Astrocyte (in vitro differentiated cells and primary cell): ENCODE measurements at regions not wholly inside any gene's neighbourhood (a gene's known extent, or its start where the extent isn't known, plus 50 kb on each side); places are given as distances from the start of the nearest gene placed in this dataset.

Source experiments
- DNase-seq: peaks from one replicate; pipeline ENCODE4 v3.0.0-alpha.2; 2010; ENCODE audit warnings: low read depth
- FAIRE-seq: peaks from 2 replicates; lab custom pipeline; 2011; peaks lifted over from hg19 to GRCh38; lab: Jason Lieb, UNC
- H2AFZ ChIP-seq: 2 replicates; pipeline ENCODE4 v1.6.0; 2012; ENCODE audit warnings: low read depth, low read length, inconsistent platforms
- H3K27ac ChIP-seq: 2 replicates; pipeline ENCODE4 v1.5.1; 2011; ENCODE audit warnings: low read depth, low read length, inconsistent platforms
- H3K27me3 ChIP-seq: 2 replicates; pipeline ENCODE4 v1.6.0; 2011; ENCODE audit warnings: low read length, inconsistent platforms; ENCODE audit not compliant: insufficient read depth
- H3K36me3 ChIP-seq: 2 replicates; pipeline ENCODE4 v1.5.1; 2011; ENCODE audit warnings: low read length, inconsistent platforms; ENCODE audit not compliant: insufficient read depth
- H3K4me1 ChIP-seq: 2 replicates; pipeline ENCODE4 v1.5.1; 2011; ENCODE audit warnings: low read length, inconsistent platforms; ENCODE audit not compliant: insufficient read depth
- H3K4me2 ChIP-seq: 2 replicates; pipeline ENCODE4 v1.6.0; 2012; ENCODE audit warnings: low read length, inconsistent platforms
- H3K4me3 ChIP-seq: 2 replicates; pipeline ENCODE4 v1.5.1; 2011; ENCODE audit warnings: low read depth, mild to moderate bottlenecking, low read length, inconsistent platforms; ENCODE audit not compliant: insufficient read depth
- H3K79me2 ChIP-seq: 2 replicates; pipeline ENCODE4 v1.6.0; 2012; ENCODE audit warnings: mild to moderate bottlenecking, low read length, inconsistent platforms; ENCODE audit not compliant: insufficient read depth
- H3K9ac ChIP-seq: 2 replicates; pipeline ENCODE4 v1.6.0; 2012; ENCODE audit warnings: mild to moderate bottlenecking, low read length, inconsistent platforms
- H3K9me3 ChIP-seq: 2 replicates; pipeline ENCODE4 v1.5.1; 2012; ENCODE audit warnings: low read depth, mild to moderate bottlenecking, low read length, inconsistent platforms; ENCODE audit not compliant: insufficient read depth
- H4K20me1 ChIP-seq: 2 replicates; pipeline ENCODE4 v1.6.0; 2012; ENCODE audit warnings: low read length, inconsistent platforms; ENCODE audit not compliant: insufficient read depth
- H3K27ac Mint-ChIP-seq: one replicate; pipeline ENCODE4 v1.8.0; 2021; ENCODE audit warnings: mild to moderate bottlenecking, mixed read lengths; ENCODE audit not compliant: unreplicated experiment
- H3K27me3 Mint-ChIP-seq: one replicate; pipeline ENCODE4 v1.8.0; 2021; ENCODE audit warnings: low read depth, mixed read lengths; ENCODE audit not compliant: unreplicated experiment
- H3K36me3 Mint-ChIP-seq: one replicate; pipeline ENCODE4 v1.8.0; 2021; ENCODE audit warnings: low read depth, mixed read lengths; ENCODE audit not compliant: unreplicated experiment
- H3K4me1 Mint-ChIP-seq: one replicate; pipeline ENCODE4 v1.8.0; 2021; ENCODE audit warnings: low read depth, mixed read lengths; ENCODE audit not compliant: unreplicated experiment
- H3K4me3 Mint-ChIP-seq: one replicate; pipeline ENCODE4 v1.8.0; 2021; ENCODE audit warnings: mild to moderate bottlenecking, moderate library complexity, mixed read lengths; ENCODE audit not compliant: unreplicated experiment
- H3K9me3 Mint-ChIP-seq: one replicate; pipeline ENCODE4 v1.8.0; 2021; ENCODE audit warnings: mild to moderate bottlenecking, mixed read lengths; ENCODE audit not compliant: unreplicated experiment
- EZH2 ChIP-seq: IDR thresholded peaks from 2 replicates; pipeline ENCODE4 v1.6.1; 2012; ENCODE audit warnings: mild to moderate bottlenecking, low read length, inconsistent platforms; ENCODE audit not compliant: insufficient read depth
- TF ChIP-seq, protein P1 (sequence below): IDR thresholded peaks from 2 replicates; pipeline ENCODE4 v1.5.1; 2011; ENCODE audit warnings: low read depth, mild to moderate bottlenecking, inconsistent platforms, low read length, moderate library complexity; ENCODE audit not compliant: insufficient read depth

- no peak overlapping the region for H3K9ac ChIP-seq
- Mint-ChIP-seq H3K9me3 (no peaks in the 10 kb centered on the region), H3K36me3 (no peaks in the 10 kb centered on the region), H3K4me1 (peaks cover 4% of the 10 kb centered on the region), H3K4me3 (no peak overlapping the region), H3K27ac (no peak overlapping the region), H3K27me3 (no peaks in the 10 kb centered on the region)
- FAIRE-seq, result no peak
- H3K9me3 ChIP-seq, result no peaks in the 10 kb centered on the region
- no peak for TF ChIP-seq EZH2
- TF ChIP-seq, protein P1, sequence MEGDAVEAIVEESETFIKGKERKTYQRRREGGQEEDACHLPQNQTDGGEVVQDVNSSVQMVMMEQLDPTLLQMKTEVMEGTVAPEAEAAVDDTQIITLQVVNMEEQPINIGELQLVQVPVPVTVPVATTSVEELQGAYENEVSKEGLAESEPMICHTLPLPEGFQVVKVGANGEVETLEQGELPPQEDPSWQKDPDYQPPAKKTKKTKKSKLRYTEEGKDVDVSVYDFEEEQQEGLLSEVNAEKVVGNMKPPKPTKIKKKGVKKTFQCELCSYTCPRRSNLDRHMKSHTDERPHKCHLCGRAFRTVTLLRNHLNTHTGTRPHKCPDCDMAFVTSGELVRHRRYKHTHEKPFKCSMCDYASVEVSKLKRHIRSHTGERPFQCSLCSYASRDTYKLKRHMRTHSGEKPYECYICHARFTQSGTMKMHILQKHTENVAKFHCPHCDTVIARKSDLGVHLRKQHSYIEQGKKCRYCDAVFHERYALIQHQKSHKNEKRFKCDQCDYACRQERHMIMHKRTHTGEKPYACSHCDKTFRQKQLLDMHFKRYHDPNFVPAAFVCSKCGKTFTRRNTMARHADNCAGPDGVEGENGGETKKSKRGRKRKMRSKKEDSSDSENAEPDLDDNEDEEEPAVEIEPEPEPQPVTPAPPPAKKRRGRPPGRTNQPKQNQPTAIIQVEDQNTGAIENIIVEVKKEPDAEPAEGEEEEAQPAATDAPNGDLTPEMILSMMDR, result no peak
- H2AFZ ChIP-seq, result no peak overlapping the region
- no peaks in the 10 kb centered on the region for H3K4me1 ChIP-seq
- H3K4me2 ChIP-seq, result no peak overlapping the region
- no peaks in the 10 kb centered on the region for H3K36me3 ChIP-seq
- no peak overlapping the region for H3K27ac ChIP-seq
- no peak overlapping the region for H3K4me3 ChIP-seq
- no peaks in the 10 kb centered on the region for H3K27me3 ChIP-seq
- no peaks in the 10 kb centered on the region for H3K79me2 ChIP-seq
- no peaks in the 10 kb centered on the region for H4K20me1 ChIP-seq
- no peak for DNase-seq
Observed at GRCh38 chr6:68476611-68477010, 158.5 kb upstream of the ADGRB3 start.

DNA sequence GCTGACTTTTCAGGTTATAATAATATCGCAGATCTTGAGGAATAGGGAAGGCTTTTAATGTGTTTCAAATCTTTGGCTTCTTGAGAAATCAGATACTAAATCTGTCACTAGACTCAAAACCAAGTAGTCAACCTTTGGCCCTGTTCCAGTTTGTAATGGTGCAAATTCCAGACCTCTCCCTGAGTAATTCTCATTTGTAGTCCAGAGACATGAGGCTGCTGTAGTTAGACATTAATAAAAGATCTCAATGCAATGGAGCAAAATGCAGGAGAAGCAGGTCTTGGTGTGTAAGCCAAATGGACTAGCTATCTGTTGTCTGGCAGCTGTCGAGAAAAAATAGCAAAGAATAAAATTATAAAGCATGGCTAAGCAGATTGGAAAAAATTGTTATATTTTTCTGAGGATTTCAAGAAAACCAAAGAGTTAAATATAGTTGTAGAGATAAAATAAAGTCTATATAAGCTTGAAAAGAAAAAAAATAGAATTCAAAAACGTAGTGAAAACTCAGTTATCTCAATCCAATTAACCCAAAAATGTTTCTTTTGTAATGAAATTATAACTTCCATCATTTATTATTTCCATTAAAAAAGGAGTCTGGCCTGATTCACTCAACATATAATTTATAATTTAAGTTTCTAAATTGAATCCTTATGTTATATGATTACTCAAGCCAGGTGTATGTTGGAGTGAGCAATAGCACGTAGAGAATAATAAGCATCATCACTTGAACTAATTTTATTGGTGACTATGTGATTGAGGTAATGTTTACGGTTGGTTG lies 161.5 kb upstream of the ADGRB3 start:
- Histone ChIP-seq H3K9ac (no peak overlapping the region), H4K20me1 (no peaks in the 10 kb centered on the region), H3K9me3 (no peaks in the 10 kb centered on the region), H3K4me2 (no peak overlapping the region), H3K27ac (no peak overlapping the region), H3K4me3 (no peak overlapping the region), H3K79me2 (no peaks in the 10 kb centered on the region), H3K4me1 (no peaks in the 10 kb centered on the region), H3K27me3 (no peaks in the 10 kb centered on the region), H2AFZ (no peak overlapping the region), H3K36me3 (no peaks in the 10 kb centered on the region)
- no peak for FAIRE-seq
- no peaks in the 10 kb centered on the region for H3K9me3 Mint-ChIP-seq
- H3K27me3 Mint-ChIP-seq, result no peaks in the 10 kb centered on the region
- DNase-seq, result peak; percentile 0
- peaks cover 4% of the 10 kb centered on the region for H3K4me1 Mint-ChIP-seq
- H3K27ac Mint-ChIP-seq, result no peak overlapping the region
- no peak for TF ChIP-seq EZH2
- TF ChIP-seq, protein P1, result no peak
- no peak overlapping the region for H3K4me3 Mint-ChIP-seq
- H3K36me3 Mint-ChIP-seq, result no peaks in the 10 kb centered on the region

GRCh38 chr6:68468244-68468884 lies 166.7 kb upstream of the ADGRB3 start:
- Histone ChIP-seq H3K4me3 (no peak overlapping the region), H3K4me1 (no peaks in the 10 kb centered on the region), H3K27me3 (no peaks in the 10 kb centered on the region), H3K9ac (no peak overlapping the region), H3K9me3 (no peaks in the 10 kb centered on the region), H3K4me2 (no peak overlapping the region), H2AFZ (no peak overlapping the region), H3K79me2 (no peaks in the 10 kb centered on the region), H3K36me3 (no peaks in the 10 kb centered on the region), H3K27ac (no peak overlapping the region), H4K20me1 (no peaks in the 10 kb centered on the region)
- no peak for FAIRE-seq
- Mint-ChIP-seq H3K27me3 (no peaks in the 10 kb centered on the region), H3K4me3 (no peak overlapping the region), H3K4me1 (peaks cover 1% of the 10 kb centered on the region), H3K36me3 (no peaks in the 10 kb centered on the region), H3K27ac (no peak overlapping the region), H3K9me3 (peaks cover 2% of the 10 kb centered on the region)
- TF ChIP-seq, protein P1, result peak; percentile 24
- no peak for TF ChIP-seq EZH2
- DNase-seq, result no peak
